GM12874 (cell line): ENCODE measurements at regions not wholly inside any gene's neighbourhood (a gene's known extent, or its start where the extent isn't known, plus 50 kb on each side); places are given as distances from the start of the nearest gene placed in this dataset.

Experiments used
- CTCF ChIP-seq: IDR thresholded peaks from 2 replicates; pipeline ENCODE4 v1.5.1; 2011; ENCODE audit warnings: low read depth, mild to moderate bottlenecking, control low read depth, low read length, moderate library complexity; ENCODE audit not compliant: insufficient read depth

GRCh38 chr14:84493779-84494178 is 1036.2 kb upstream of the FLRT2 start:
- no peak for TF ChIP-seq CTCF

GRCh38 chr14:84496677-84497076 is 1033.3 kb upstream of the FLRT2 start:
- no peak for TF ChIP-seq CTCF

- no peak for TF ChIP-seq CTCF
Measured at GRCh38 chr14:84519836-84520235, 1010.1 kb upstream of the FLRT2 start.

GRCh38 chr14:84520711-84521338 is 1009.1 kb upstream of the FLRT2 start:
- TF ChIP-seq CTCF: no peak

- TF ChIP-seq CTCF: no peak
Measured at GRCh38 chr14:84523746-84524145, 1006.2 kb upstream of the FLRT2 start.

GRCh38 chr14:84527706-84528105 is 1002.2 kb upstream of the FLRT2 start:
- no peak for TF ChIP-seq CTCF

- no peak for TF ChIP-seq CTCF
Measured at GRCh38 chr14:84532016-84532415, 997.9 kb upstream of the FLRT2 start.
